Progenitor cell of endocrine pancreas (in vitro differentiated cells): ENCODE measurements at regions not wholly inside any gene's neighbourhood (a gene's known extent, or its start where the extent isn't known, plus 50 kb on each side); places are given as distances from the start of the nearest gene placed in this dataset.

ENCODE experiments used
- DNase-seq: peaks from one replicate; pipeline ENCODE4 v3.0.0; 2021; ENCODE audit warnings: low spot score; ENCODE audit not compliant: unreplicated experiment
- H3K27ac Mint-ChIP-seq: 2 replicates; pipeline ENCODE4 v1.8.0; 2021; ENCODE audit warnings: mild to moderate bottlenecking, moderate library complexity, mixed read lengths
- H3K27me3 Mint-ChIP-seq: 2 replicates; pipeline ENCODE4 v1.8.0; 2021; ENCODE audit warnings: mixed read lengths
- H3K36me3 Mint-ChIP-seq: 2 replicates; pipeline ENCODE4 v1.8.0; 2022; ENCODE audit warnings: mixed read lengths; ENCODE audit not compliant: insufficient read depth
- H3K4me1 Mint-ChIP-seq: 2 replicates; pipeline ENCODE4 v1.8.0; 2021; ENCODE audit warnings: low read depth, mixed read lengths
- H3K4me3 Mint-ChIP-seq: 2 replicates; pipeline ENCODE4 v1.8.0; 2021; ENCODE audit warnings: low read depth, mild to moderate bottlenecking, moderate library complexity, mixed read lengths
- H3K9me3 Mint-ChIP-seq: 2 replicates; pipeline ENCODE4 v1.8.0; 2021; ENCODE audit warnings: low read depth, mixed read lengths
- TF ChIP-seq, protein P1 (sequence below): fragments of 200-600 bp; sonication (generic); IDR thresholded peaks from one replicate; pipeline ENCODE4 v1.5.0; 2021; ENCODE audit warnings: antibody characterized with exemption, mild to moderate bottlenecking; ENCODE audit not compliant: unreplicated experiment

DNA sequence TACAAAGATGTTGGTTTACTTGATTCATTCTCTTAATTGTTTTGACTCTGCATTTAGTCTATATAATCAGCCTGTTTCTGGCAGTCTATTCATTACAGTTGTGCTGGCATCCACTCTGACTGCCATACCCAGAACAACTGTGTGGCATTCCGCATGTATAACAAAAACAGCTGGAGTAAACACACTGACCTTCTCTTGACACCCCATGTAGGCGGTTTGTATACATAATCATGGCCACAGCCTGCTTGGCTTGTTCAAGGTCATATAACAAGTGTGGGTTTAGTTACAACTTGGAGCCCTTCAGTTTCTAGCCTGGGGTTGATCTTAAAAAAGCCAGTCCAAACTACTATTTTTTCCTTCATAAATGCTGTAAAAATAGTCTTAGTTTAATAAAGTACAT, 70.9 kb downstream of the MBL2 start:
- Mint-ChIP-seq H3K9me3 (no peaks in the 10 kb centered on the region), H3K36me3 (no peaks in the 10 kb centered on the region), H3K27ac (no peak overlapping the region), H3K4me1 (peaks cover 4% of the 10 kb centered on the region), H3K27me3 (no peaks in the 10 kb centered on the region), H3K4me3 (no peak overlapping the region)
- no peak for DNase-seq
- TF ChIP-seq, protein P1, sequence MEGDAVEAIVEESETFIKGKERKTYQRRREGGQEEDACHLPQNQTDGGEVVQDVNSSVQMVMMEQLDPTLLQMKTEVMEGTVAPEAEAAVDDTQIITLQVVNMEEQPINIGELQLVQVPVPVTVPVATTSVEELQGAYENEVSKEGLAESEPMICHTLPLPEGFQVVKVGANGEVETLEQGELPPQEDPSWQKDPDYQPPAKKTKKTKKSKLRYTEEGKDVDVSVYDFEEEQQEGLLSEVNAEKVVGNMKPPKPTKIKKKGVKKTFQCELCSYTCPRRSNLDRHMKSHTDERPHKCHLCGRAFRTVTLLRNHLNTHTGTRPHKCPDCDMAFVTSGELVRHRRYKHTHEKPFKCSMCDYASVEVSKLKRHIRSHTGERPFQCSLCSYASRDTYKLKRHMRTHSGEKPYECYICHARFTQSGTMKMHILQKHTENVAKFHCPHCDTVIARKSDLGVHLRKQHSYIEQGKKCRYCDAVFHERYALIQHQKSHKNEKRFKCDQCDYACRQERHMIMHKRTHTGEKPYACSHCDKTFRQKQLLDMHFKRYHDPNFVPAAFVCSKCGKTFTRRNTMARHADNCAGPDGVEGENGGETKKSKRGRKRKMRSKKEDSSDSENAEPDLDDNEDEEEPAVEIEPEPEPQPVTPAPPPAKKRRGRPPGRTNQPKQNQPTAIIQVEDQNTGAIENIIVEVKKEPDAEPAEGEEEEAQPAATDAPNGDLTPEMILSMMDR: no peak

DNA sequence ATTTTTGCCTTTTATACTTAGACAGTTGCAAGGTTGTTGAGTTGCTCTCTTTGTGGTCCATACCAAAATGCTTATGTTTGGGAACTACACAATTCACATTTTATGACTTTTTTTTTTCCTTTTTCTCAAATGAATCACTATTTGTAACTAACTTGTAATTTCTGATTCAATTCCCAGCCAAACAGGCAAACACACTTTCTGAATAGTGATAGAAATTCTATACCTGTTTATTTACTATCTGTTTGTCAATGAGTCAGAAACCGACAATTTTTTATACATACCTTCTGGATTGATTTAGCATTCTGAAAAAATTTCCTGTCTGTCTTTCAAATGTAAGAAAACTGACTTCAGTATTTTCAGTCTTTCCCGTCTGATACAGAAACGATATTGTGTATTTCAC, 69.1 kb downstream of the MBL2 start:
- Mint-ChIP-seq H3K4me1 (peaks cover 4% of the 10 kb centered on the region), H3K36me3 (no peaks in the 10 kb centered on the region), H3K9me3 (no peaks in the 10 kb centered on the region), H3K4me3 (no peak overlapping the region), H3K27me3 (no peaks in the 10 kb centered on the region), H3K27ac (no peak overlapping the region)
- TF ChIP-seq, protein P1: no peak
- no peak for DNase-seq

DNA sequence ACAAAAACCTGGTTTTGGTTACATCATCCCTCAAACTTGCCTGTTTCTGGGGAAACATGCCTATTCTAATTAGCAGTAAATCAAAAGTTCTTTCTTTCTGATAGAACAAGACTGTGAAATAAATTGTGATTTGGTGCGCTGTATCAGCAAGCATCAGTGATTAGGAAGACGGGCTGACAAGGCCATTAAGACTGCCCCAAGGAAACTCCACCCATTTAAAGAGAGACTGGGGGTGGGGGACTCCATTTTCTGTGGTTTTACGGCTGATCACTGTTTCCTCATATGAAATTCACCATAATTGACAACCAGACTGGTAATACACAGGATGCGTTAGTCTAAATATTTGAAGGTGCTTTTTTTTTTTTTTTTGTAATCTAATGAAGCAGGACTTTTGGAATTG, 68.7 kb downstream of the MBL2 start:
- TF ChIP-seq, protein P1: no peak
- no peak overlapping the region for H3K4me3 Mint-ChIP-seq
- no peaks in the 10 kb centered on the region for H3K36me3 Mint-ChIP-seq
- no peaks in the 10 kb centered on the region for H3K9me3 Mint-ChIP-seq
- no peak overlapping the region for H3K27ac Mint-ChIP-seq
- no peaks in the 10 kb centered on the region for H3K27me3 Mint-ChIP-seq
- H3K4me1 Mint-ChIP-seq: peaks cover 4% of the 10 kb centered on the region
- DNase-seq: no peak

DNA sequence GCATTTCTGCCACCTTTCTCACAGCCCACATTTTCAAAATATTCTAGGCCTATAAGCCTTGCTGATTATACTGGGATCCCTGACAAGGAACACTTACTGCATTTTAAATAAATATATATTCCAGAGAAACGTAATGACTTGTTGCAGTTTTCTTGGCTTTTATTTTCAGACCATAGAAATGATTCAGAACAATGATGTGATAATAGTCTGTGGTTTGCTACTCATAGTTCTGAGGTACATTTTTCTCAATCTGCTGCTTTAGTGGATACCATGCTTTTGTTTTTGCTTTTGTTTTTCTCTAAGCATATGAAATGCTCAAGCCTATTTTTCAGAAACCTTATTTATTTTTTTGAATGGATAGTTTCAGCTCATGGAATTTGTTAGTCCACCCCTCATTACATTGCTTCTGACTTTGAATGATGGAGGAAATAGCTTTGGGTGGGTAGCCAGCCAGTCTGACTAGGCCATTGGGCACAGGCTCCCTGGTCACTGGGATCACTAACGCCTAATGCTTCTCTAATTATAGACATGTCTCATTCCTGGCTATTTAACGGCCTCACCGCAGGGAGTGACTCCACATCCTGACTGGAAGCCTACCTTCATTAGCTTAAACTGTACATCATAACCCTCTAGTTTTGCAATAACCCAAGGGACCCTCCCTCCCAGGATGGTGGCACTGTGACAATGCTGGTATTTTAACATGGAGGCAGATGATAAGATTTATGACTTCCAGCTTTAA, 66.1 kb downstream of the MBL2 start:
- TF ChIP-seq, protein P1: no peak
- no peaks in the 10 kb centered on the region for H3K36me3 Mint-ChIP-seq
- H3K27me3 Mint-ChIP-seq: no peaks in the 10 kb centered on the region
- peaks cover 4% of the 10 kb centered on the region for H3K4me1 Mint-ChIP-seq
- H3K9me3 Mint-ChIP-seq: peaks cover 3% of the 10 kb centered on the region
- no peak for DNase-seq
- H3K4me3 Mint-ChIP-seq: no peak overlapping the region
- H3K27ac Mint-ChIP-seq: no peak overlapping the region
